Psoas muscle (tissue), 7 donors: ENCODE measurements at regions not wholly inside any gene's neighbourhood (a gene's known extent, or its start where the extent isn't known, plus 50 kb on each side); places are given as distances from the start of the nearest gene placed in this dataset.

Source experiments
- ATAC-seq, 4 donors: fragments of 200-7000 bp; cut with Tn5 transposase; one replicate each; pipeline ENCODE4 v1.9.1; 2020; ENCODE audit warnings: moderate library complexity in 3 of 4, mild to moderate bottlenecking in 2 of 4
- DNase-seq, 2 donors: peaks; one replicate each; pipeline ENCODE4 v3.0.0-alpha.2; 2020
- H3K27ac ChIP-seq: fragments of 200-600 bp; one replicate; pipeline ENCODE4 v1.8.0; 2022
- H3K27me3 ChIP-seq, 3 donors: fragments of 200-600 bp in 1 of 3; one replicate each; pipeline versions ENCODE4 v1.6.1 to v1.8.0; 2013 to 2022; ENCODE audit warnings: low read length in 2 of 3, mild to moderate bottlenecking in 2 of 3, moderate library complexity in 1 of 3; ENCODE audit not compliant: insufficient read depth in 3 of 3
- H3K36me3 ChIP-seq, 2 donors: fragments of 200-600 bp in 1 of 2; one replicate each; pipeline versions ENCODE4 v1.6.1 to v1.8.0; 2013 to 2022; ENCODE audit warnings: low read depth in 1 of 2, mild to moderate bottlenecking in 1 of 2, moderate library complexity in 1 of 2; ENCODE audit not compliant: insufficient read depth in 1 of 2
- H3K4me1 ChIP-seq: fragments of 200-600 bp; one replicate; pipeline ENCODE4 v1.8.0; 2022
- H3K4me3 ChIP-seq: fragments of 200-600 bp; one replicate; pipeline ENCODE4 v1.8.0; 2022; ENCODE audit warnings: mild to moderate bottlenecking
- H3K9me3 ChIP-seq: fragments of 200-600 bp; one replicate; pipeline ENCODE4 v1.8.0; 2022
- WGBS, 3 donors: extraction: QIAGEN DNeasy Blood & Tissue Kit; methylation state at CpG; one replicate each; pipeline versions ENCODE4 v1.1.6 to v1.1.7; 2013; 5-methylcytosine and 5-hydroxymethylcytosine counted together
- intact Hi-C, 2 donors: fragments of 100-400 bp; cut with DNase I; formaldehyde crosslinking; loops; one replicate each; pipeline versions ENCODE4 v1.11.0 to v1.14.2; 2022
- TF ChIP-seq, protein P1 (sequence below): fragments of 200-600 bp; IDR thresholded peaks from one replicate; pipeline ENCODE4 v1.8.0; 2022; ENCODE audit warnings: antibody characterized with exemption
- donor health status: healthy with polysubstance abuse.
- donor health status: DM: no; HTN: no; CAD: no; lungs with moderate emphysema.
- donor health status: Bipolar disorder and iron deficiency.
- donor health status: healthy.
- donor health status: DM: yes; HTN: yes; CAD: no.
- donor health status: DM: no; HTN: no; CAD: no.
- donor health status: DM: yes; HTN: yes; CAD: no.

DNA sequence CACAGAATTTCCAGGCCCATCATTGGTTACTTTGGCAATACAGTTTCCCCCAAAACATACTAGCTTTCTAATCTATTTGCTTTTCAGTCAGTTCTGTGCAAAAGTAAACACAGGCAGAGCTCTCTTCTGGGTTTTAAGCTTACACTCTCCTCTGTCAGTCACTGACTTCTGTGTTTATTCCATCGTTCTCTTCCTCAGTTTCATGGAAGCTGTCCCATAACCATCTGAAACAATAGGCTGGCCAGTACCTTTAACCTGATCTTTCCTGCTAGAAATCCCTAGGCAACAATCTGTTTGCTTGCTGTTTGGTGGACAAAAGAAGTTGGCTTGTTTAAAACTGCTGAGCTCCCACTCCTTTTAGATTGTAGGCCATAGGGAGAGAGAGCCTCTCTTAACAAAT, 431.5 kb downstream of the HACE1 start:
- H3K4me1 ChIP-seq: no peaks in the 10 kb centered on the region
- no peaks in the 10 kb centered on the region for H3K36me3 ChIP-seq
- ATAC-seq (no peak), DNase-seq (no peak)
- H3K4me3 ChIP-seq: no peak overlapping the region
- no peak overlapping the region for H3K27ac ChIP-seq
- TF ChIP-seq, protein P1, sequence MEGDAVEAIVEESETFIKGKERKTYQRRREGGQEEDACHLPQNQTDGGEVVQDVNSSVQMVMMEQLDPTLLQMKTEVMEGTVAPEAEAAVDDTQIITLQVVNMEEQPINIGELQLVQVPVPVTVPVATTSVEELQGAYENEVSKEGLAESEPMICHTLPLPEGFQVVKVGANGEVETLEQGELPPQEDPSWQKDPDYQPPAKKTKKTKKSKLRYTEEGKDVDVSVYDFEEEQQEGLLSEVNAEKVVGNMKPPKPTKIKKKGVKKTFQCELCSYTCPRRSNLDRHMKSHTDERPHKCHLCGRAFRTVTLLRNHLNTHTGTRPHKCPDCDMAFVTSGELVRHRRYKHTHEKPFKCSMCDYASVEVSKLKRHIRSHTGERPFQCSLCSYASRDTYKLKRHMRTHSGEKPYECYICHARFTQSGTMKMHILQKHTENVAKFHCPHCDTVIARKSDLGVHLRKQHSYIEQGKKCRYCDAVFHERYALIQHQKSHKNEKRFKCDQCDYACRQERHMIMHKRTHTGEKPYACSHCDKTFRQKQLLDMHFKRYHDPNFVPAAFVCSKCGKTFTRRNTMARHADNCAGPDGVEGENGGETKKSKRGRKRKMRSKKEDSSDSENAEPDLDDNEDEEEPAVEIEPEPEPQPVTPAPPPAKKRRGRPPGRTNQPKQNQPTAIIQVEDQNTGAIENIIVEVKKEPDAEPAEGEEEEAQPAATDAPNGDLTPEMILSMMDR: no peak
- no peaks in the 10 kb centered on the region for H3K9me3 ChIP-seq
- 55 to 63% (median 60%) methylated on average over 1 of the region's 1 CpG for WGBS, 3 donors
- intact Hi-C loops: no loop called here
- H3K27me3 ChIP-seq: no peaks in the 10 kb centered on the region

DNA sequence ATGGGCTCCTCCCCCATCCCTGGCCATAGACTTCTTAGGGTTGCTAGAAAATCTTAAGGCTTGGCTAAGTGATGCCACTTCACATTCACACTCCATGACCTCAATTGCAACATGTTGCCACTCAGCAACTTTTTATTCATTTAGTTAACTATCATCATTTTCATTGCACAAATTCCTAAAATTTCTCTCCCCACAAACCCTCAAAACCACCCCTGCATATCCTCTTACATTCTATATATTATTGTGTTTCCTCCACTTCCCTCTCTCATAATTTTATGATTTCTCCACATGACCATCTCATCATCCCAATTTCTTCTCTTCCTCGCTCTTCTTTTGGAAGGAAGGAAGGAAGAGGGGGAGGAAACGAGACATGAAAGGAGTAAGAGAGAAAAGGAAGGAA, 436.0 kb downstream of the HACE1 start:
- Histone ChIP-seq H3K27me3 (no peaks in the 10 kb centered on the region), H3K27ac (no peak overlapping the region), H3K4me3 (no peak overlapping the region), H3K4me1 (no peaks in the 10 kb centered on the region), H3K36me3 (no peaks in the 10 kb centered on the region), H3K9me3 (no peaks in the 10 kb centered on the region)
- no peak for DNase-seq
- intact Hi-C loops: no loop called here
- WGBS, 3 donors: 57 to 77% (median 76%) methylated on average over 2 of the region's 2 CpGs
- no peak for ATAC-seq
- TF ChIP-seq, protein P1: no peak

DNA sequence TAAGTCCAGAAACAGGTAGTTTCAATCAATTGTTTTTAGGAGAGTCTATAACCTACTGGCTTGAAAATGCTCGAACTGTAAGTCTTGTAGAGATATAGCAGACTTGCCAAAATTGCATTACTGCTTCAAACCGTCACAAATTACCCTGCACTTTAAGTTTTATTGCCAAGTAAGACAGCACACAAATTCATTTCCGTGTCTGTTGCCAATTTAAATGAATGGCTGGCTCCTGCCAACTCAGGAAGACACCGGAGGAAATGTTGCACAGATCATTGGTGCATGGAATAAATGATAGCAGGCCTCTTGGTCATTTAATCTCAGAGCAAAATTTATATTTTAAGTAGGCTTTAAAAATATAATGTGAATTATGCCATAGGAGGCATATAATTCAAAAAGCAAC, 438.1 kb downstream of the HACE1 start:
- WGBS, 3 donors: 11 to 12% (median 12%) methylated on average over 4 of the region's 4 CpGs
- no peaks in the 10 kb centered on the region for H3K9me3 ChIP-seq
- no peaks in the 10 kb centered on the region for H3K4me1 ChIP-seq
- no peak overlapping the region for H3K4me3 ChIP-seq
- no peak overlapping the region for H3K27ac ChIP-seq
- intact Hi-C loops: no loop called here
- DNase-seq (no peak), ATAC-seq (no peak)
- no peaks in the 10 kb centered on the region for H3K27me3 ChIP-seq
- TF ChIP-seq, protein P1: no peak
- H3K36me3 ChIP-seq: no peaks in the 10 kb centered on the region

DNA sequence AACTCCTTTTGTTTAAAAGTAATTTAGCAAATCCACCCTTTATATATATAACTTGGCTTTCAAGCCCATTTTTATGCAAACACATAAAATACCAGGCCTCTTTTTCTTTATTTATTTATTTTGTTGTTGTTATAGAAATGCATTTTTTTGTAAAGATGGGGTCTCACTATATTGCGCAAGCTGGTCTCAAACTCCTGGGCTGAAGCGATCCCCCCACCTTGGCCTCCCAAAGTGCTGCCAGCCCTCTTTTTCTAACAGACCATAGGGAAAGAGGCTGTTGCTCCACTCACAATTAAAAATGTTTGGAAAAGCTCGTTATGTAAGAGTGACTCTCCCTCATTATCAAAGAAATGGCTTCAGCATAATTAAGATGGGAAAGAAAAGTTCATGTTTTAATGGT, 440.9 kb downstream of the HACE1 start:
- Histone ChIP-seq H3K4me1 (no peaks in the 10 kb centered on the region), H3K4me3 (no peak overlapping the region), H3K27me3 (no peaks in the 10 kb centered on the region), H3K27ac (no peak overlapping the region), H3K9me3 (no peaks in the 10 kb centered on the region), H3K36me3 (no peaks in the 10 kb centered on the region)
- TF ChIP-seq, protein P1: no peak
- ATAC-seq: no peak
- intact Hi-C loops: no loop called here
- DNase-seq: no peak
- 88 to 95% (median 91%) methylated on average over 3 of the region's 3 CpGs for WGBS, 3 donors

DNA sequence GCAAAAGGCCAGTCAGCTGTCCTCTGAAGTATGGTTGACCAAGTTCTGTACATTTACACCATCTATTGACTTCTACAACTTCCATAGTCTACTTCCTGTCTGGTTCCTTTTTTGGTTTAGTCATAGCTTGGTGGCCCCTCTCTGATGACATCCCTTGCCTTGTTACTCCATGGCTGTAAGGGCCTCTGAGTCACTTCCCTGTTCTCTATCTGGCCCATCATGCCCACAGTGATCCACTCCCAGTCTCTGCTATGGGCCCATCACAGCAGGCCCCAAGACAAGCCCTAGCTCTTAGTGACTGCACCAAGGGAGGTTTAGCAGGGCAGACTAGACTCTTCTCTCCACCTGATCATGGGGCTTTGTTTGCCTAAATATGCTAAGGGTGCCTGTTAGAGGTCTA, 441.6 kb downstream of the HACE1 start:
- ATAC-seq (no peak), DNase-seq (no peak)
- H3K36me3 ChIP-seq: no peaks in the 10 kb centered on the region
- TF ChIP-seq, protein P1: no peak
- no peaks in the 10 kb centered on the region for H3K4me1 ChIP-seq
- H3K9me3 ChIP-seq: no peaks in the 10 kb centered on the region
- no peak overlapping the region for H3K27ac ChIP-seq
- intact Hi-C loops: no loop called here
- H3K4me3 ChIP-seq: no peak overlapping the region
- no peaks in the 10 kb centered on the region for H3K27me3 ChIP-seq
